GM12875 (cell line): ENCODE measurements at regions not wholly inside any gene's neighbourhood (a gene's known extent, or its start where the extent isn't known, plus 50 kb on each side); places are given as distances from the start of the nearest gene placed in this dataset.

Experiments
- H3K4me3 ChIP-seq: one replicate; pipeline ENCODE4 v1.5.1; 2011; ENCODE audit warnings: low read depth, low read length, control low read depth
- TF ChIP-seq, protein P1 (sequence below): IDR thresholded peaks from 2 replicates; pipeline ENCODE4 v1.5.1; 2011; ENCODE audit warnings: low read depth, mild to moderate bottlenecking, control low read depth, inconsistent platforms, low read length, moderate library complexity, borderline replicate concordance; ENCODE audit not compliant: insufficient read depth

GRCh38 chr16:73189136-73189535 is 141.2 kb upstream of the ZFHX3 start:
- H3K4me3 ChIP-seq, result no peak overlapping the region
- TF ChIP-seq, protein P1, sequence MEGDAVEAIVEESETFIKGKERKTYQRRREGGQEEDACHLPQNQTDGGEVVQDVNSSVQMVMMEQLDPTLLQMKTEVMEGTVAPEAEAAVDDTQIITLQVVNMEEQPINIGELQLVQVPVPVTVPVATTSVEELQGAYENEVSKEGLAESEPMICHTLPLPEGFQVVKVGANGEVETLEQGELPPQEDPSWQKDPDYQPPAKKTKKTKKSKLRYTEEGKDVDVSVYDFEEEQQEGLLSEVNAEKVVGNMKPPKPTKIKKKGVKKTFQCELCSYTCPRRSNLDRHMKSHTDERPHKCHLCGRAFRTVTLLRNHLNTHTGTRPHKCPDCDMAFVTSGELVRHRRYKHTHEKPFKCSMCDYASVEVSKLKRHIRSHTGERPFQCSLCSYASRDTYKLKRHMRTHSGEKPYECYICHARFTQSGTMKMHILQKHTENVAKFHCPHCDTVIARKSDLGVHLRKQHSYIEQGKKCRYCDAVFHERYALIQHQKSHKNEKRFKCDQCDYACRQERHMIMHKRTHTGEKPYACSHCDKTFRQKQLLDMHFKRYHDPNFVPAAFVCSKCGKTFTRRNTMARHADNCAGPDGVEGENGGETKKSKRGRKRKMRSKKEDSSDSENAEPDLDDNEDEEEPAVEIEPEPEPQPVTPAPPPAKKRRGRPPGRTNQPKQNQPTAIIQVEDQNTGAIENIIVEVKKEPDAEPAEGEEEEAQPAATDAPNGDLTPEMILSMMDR, result no peak

GRCh38 chr16:73186752-73187601 is 139.0 kb upstream of the ZFHX3 start:
- TF ChIP-seq, protein P1, result no peak

DNA sequence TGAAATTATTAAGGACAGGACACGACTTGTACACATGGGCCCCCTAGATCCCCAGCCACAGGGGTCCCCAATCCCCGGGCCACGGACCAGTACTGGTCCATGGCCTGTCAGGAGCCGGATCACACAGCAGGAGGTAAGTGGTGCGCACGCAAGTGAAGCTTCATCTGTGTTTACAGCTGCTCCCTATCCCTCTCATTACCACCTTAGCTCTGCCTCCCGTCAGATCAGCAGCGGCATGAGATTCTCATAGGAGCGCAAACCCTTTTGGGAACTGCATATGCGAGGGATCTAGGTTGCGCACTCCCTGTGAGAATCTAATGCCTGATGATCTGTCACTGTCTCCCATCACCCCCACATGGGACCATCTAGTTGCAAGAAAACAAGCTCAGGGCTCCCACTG is 137.8 kb upstream of the ZFHX3 start:
- TF ChIP-seq, protein P1, result no peak
- no peak overlapping the region for H3K4me3 ChIP-seq

More at GRCh38 chr16:73186752-73187601, 139.0 kb upstream of the ZFHX3 start:
- no peak overlapping the region for H3K4me3 ChIP-seq

DNA sequence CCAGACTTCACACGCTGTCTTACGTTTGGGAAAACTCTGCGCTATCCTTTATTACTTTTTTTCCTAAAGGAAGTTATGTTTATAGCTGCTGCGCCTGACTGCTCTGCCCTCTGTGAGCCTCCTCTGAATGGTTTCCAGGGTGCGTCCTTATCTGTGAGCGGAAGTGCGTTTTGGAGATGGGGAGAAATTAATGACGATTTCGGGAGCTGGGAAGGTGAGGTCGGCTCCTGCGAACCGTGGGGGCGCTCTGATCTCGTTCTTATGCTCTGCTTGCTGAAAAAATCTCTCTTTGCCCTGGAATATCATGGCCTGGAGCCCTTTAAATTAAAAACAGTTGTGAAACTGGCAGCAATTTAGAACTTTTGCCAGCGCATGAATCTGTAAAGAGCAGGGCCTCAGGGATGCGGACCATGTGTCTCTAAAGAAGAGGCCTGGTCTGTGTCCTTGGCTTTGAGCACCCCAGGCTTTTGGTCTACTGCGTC is 135.7 kb upstream of the ZFHX3 start:
- TF ChIP-seq, protein P1, result no peak

GRCh38 chr16:73179705-73180331 is 131.9 kb upstream of the ZFHX3 start:
- TF ChIP-seq, protein P1, result no peak
- no peak overlapping the region for H3K4me3 ChIP-seq

More for the DNA sequence above, 135.7 kb upstream of the ZFHX3 start:
- no peak overlapping the region for H3K4me3 ChIP-seq

DNA sequence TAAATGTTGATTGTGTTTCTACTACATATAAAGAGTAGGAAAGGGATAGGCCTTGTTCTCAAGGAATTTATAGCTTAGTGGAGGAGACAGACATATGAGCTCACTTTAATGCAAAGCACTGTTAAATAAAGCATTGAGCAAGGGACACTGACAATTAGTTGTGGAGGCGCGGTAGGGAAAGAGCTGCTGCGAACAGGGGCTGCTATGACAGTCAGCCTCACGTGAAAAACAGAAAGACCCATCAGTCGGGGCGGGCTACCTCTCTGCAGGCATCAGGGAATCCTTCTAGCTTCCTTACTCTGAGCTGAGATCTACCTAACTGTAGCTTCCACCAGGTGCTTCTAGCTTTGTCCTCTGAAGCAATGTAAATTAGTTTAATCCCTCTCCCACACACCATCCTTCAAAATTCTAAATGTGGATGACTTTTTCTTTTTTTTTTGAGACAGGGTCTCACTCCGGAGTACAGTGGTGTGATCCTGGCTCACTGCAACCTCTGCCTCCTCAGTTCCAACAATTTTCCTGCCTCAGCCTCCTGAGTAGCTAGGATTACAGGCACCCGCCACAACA is 129.9 kb upstream of the ZFHX3 start:
- H3K4me3 ChIP-seq, result no peak overlapping the region

More for the DNA sequence above, 129.9 kb upstream of the ZFHX3 start:
- TF ChIP-seq, protein P1, result no peak
